DMS114 treated with DMSO at 0.1 percent for 48 hours (cell line): ENCODE measurements at regions not wholly inside any gene's neighbourhood (a gene's known extent, or its start where the extent isn't known, plus 50 kb on each side); places are given as distances from the start of the nearest gene placed in this dataset.
"Not testable (repeated sequence)": the region's sequence is repeated elsewhere in the genome, so short reads cannot be mapped to it uniquely, and the experiment has no call there.

Source experiments
- DNase-seq: peaks from one replicate; lab custom pipeline; 2025; ENCODE audit not compliant: unreplicated experiment; lab: John Stamatoyannopoulos, UW

GRCh38 chr10:16231176-16231575 is 205.6 kb upstream of the PTER start:
- no peak for DNase-seq

GRCh38 chr10:16231734-16232435 is 204.9 kb upstream of the PTER start:
- DNase-seq, result no peak

GRCh38 chr10:16232441-16232840 is 204.4 kb upstream of the PTER start:
- no peak for DNase-seq

GRCh38 chr10:16234916-16235315 is 201.9 kb upstream of the PTER start:
- DNase-seq, result no peak

- DNase-seq, result no peak
Observed at GRCh38 chr10:16242446-16242845, 194.4 kb upstream of the PTER start.

GRCh38 chr10:16242859-16243613 is 193.8 kb upstream of the PTER start:
- no peak for DNase-seq

- not testable (repeated sequence) for DNase-seq
Observed at GRCh38 chr10:16250136-16250535, 186.7 kb upstream of the PTER start.

GRCh38 chr10:16256336-16256735 is 180.5 kb upstream of the PTER start:
- no peak for DNase-seq

- no peak for DNase-seq
Observed at GRCh38 chr10:16258291-16259040, 178.3 kb upstream of the PTER start.

- no peak for DNase-seq
Observed at GRCh38 chr10:16259726-16260125, 177.1 kb upstream of the PTER start.

GRCh38 chr10:16260388-16260787 is 176.4 kb upstream of the PTER start:
- no peak for DNase-seq

- no peak for DNase-seq
Observed at GRCh38 chr10:16271571-16271970, 165.2 kb upstream of the PTER start.

GRCh38 chr10:16274911-16275310 is 161.9 kb upstream of the PTER start:
- DNase-seq, result no peak

- DNase-seq, result no peak
Observed at GRCh38 chr10:16280595-16280994, 156.2 kb upstream of the PTER start.

- no peak for DNase-seq
Observed at GRCh38 chr10:16292366-16292765, 144.4 kb upstream of the PTER start.

- no peak for DNase-seq
Observed at GRCh38 chr10:16297069-16297468, 139.7 kb upstream of the PTER start.

- no peak for DNase-seq
Observed at GRCh38 chr10:16297642-16298041, 139.2 kb upstream of the PTER start.

- DNase-seq, result no peak
Observed at GRCh38 chr10:16304311-16304710, 132.5 kb upstream of the PTER start.

GRCh38 chr10:16310440-16310839 is 126.4 kb upstream of the PTER start:
- DNase-seq, result no peak

- no peak for DNase-seq
Observed at GRCh38 chr10:16314259-16314658, 122.6 kb upstream of the PTER start.

- no peak for DNase-seq
Observed at GRCh38 chr10:16316733-16317390, 119.9 kb upstream of the PTER start.
